GM19043 (cell line): ENCODE measurements at regions not wholly inside any gene's neighbourhood (a gene's known extent, or its start where the extent isn't known, plus 50 kb on each side); places are given as distances from the start of the nearest gene placed in this dataset.

ENCODE experiments used
- ATAC-seq: cut with Tn5 transposase; IDR thresholded peaks from one replicate; pipeline ENCODE4 v1.9.1; 2021; ENCODE audit warnings: low read depth; ENCODE audit not compliant: unreplicated experiment

DNA sequence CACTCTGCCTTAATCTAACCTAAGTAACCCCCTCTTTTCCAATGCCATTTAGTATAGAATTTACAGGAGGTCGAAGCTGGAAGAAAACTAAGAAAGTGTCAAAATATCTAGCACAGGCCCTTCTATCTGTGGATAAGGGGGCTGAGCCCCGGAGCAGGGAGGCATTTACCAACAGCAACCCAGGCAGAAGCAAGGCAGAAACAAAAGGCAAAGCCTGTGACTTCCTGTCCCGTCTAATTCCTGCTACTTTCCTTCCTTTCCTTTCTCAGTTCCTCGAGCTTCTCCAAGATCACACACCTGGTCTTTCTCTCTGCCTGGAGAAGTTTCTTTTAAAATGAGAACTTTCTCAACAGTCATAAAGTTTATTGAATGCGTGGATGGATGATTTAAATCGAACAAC, 146.0 kb downstream of the FOXA2 start:
- no peak for ATAC-seq

DNA sequence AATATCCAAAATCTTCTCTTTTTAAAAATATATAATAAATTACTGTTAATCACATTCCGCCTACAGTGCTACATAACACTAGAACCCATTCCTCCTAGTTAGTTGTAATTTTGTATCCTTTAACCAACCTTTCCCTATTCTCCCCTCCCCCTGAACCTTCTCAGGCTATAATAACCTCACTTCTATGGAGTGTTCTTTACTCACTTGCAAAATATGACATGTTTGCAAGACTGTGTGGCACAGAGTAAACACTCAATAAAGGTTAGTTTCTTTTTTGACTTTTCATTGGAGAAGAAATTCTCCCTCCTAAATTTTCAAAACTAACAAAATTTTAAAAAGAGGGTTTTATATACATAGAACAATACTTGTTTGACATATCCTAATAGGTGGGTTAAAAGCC, 147.0 kb downstream of the FOXA2 start:
- no peak for ATAC-seq

DNA sequence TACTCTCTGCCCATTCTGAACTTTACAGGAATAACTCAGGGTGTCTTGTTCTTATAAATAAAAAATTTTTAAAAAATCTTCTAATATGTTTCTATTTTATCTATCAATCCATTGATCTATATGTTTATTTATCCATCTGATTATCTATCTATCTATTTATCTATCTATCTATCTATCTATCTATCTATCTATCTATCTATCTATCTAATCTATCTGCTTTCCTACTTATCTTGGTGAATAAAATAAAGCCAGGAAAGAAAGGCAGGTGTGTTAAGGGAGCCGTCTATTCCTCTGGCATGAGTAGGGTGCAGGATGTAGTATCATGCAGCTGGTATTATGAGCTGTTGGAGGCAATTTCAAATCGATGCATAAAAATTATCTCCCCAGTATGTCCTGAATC, 153.0 kb downstream of the FOXA2 start:
- no peak for ATAC-seq

DNA sequence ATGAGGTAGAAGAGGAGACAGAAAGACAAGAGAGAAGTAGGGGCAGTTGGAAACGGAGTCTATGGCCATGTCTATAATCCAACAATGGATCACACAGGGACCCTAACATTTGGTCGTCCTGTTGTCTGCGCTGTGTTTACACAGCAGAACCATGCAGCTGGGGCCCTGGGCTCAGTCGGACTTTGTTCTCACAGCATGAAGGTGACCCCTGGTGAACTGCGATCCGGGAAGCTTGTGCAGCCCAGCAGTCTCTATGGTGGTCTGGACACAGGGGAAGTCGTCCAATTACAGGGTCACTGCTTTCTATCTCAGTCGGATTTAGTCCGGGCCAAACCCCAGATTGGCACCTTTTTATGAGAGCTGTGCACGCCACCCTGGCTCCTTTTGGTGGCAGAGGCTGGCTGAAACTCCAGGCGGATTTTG, 153.6 kb downstream of the FOXA2 start:
- ATAC-seq: no peak

DNA sequence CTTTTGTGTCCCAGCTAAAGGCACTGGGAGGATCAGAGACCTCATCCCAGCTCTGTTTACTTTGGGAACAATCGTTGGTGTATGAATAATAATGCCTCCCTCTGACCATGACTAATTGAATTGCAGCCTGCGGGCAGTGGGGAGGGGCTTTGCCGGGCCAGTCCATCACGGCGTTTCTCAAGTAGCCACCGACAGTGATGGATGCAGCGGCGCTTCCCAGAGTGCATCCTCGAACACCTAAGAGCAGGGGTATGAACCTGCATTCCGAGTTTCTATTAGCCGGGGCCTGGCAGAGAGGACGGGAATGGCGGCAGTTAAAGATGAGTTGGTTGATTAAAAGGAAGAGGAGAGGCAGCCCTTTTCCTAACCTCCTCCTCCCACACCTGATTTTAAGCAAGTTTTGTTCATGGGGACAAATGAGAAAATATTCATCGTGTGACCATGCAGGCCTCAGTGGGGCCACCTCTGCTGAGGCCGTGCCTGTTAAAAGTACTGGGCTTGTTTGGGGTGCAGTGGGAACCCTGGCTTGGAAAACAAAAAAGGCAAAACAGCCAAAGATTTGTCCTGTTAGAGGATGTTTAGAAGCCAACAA, 154.1 kb downstream of the FOXA2 start:
- ATAC-seq: no peak

DNA sequence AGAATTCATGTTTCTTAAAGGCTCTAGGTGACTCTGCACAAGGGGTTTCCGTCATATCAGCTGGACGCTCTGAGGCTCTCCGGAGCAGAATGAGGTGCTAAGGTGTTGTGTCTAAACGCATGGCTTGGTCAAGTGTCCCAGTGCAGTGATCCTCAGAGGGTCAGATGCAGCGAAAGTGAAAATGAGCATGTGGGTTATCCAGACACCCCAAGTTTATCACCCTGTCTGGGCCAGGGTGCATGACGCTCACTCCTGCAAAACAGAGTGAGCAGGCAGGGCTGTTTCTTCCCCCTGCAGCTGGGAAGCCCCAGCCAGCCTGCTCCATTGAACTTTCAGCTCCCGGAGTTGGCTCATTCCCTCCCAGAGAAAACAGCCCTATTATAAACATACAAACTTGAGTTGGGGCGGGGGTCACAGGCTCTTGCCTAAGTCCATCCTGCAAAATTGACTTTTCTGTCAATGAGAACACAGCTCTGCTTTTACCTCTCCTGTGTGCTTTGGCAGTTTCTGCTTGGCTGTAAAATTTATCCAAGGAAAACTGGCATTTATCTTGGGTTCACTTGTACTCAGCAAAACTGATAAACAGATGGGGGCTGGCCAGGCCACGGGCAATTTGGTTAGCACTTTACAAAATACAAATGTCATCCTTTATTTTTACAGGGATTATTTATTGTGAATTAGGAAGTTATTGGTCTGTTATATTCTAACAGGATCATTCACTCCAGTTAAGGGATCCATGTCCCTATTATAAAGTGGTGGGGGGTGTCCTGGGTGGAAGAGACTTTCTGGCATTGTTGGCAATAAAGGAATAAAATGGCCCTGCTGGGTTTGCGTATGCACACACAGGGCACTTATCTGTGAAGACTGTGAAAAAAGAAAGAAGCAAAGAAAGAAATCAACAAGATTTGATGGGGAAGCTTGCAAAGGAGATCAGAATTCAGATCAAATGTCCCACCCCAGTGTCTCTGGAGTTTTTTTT, 154.9 kb downstream of the FOXA2 start:
- ATAC-seq: no peak

DNA sequence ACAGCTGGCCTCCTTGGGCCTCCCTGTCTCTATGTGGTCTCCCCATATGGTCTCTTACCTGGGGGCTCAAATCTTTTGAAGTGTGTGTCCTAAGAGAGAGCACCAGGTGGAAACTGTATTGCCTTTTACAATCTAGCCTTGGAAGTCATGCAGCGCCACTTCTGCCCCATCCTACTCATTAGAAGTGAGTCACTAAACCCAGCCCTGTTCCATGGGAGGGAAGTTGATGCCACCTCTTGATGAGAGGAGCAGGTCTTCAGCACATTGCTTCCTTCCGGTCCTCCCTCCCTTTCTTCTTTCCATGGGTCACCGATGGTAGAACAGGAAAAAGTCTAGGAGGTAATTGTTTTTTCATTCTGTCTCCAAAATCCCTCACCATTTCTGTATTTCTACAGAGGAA, 156.3 kb downstream of the FOXA2 start:
- ATAC-seq: no peak

DNA sequence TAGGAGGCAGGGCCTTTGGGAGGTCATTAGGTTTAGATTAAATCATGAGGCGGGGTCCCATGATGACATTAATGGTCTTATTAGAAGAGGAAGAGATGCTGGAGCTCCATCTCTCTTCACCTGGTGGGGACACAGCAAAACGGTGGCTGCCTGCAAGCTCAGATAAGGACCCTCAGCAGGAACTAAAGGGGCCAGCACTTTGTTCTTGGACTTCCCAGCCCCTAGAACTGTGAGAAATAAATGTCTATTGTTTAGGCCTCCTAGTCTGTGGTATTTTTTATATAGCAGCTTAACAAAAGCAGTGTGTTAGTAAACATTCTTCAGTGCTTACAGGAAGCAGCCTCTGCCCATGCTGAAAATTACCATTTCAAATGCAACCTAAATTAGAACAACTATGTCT, 157.6 kb downstream of the FOXA2 start:
- no peak for ATAC-seq

DNA sequence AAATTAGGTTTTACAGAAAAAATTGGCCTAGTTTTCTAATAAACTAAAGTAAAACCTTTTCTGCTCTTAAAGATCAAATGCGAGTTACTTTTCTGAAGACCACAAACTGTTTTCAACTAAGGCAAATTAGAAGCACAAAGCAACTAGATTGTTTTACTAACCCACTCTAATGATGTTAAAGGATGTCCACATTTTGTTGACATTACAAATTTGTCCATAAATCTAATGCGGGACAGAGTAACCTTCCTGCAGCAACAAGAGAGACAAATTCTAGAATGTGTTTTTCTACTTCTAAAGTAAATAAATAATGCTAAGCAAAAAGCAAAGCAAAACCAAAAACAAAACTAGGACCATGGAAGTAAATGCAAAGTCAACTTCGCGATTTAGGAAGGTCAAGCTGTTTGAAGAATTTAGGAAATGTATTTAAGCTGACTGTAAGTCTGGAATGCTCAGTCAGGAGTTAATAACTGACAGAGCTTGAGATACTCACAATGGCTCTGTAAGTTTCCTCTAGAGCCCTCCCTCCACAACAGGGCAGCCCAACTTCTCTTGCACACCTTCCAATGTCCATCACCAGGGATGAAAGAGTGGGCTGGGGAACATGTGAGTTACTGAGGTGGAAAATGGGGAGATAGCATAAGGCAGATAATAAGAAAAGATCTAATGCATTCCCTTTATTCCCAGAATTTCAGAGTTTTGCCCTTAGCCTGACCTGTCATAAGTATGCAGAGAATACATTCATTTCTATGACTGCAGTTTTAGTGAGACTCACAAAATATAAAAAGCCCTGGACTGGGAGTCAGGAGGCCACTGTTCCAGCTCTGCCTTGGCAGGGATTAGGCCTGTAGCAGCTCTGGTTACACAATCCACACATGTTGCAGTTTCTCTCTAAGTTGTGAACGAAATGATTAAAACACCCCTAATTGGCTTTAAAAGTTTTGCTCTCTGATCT, 158.8 kb downstream of the FOXA2 start:
- ATAC-seq: no peak

DNA sequence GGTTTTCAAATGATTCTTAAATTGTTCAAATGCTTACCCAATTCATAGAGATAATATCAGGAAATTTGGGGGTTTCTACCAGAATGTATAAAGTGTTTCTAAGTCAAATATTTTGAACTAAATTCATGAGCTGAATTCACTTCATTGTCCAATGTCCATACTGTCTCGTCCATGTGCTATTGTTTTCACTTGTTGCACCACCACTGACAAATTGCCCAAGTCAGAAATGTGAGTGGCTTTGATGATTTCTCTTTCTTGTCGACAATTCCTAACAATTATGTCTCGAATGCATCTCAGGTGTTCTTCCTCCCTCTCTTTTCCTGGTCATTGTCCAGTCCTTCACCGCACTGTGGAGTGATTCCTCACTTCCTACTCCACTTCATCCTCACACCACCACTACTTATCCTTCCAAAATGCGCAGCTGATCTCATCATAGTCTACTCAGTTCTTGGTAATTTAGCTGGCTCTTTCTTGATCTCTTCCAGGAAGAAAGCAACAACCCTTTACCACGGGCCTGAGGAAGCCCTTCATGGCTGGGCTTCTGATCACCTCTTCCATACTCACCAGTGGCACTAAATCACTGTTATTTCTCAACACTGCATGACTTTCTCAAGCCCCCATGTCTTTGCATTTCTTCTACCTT, 161.1 kb downstream of the FOXA2 start:
- no peak for ATAC-seq

DNA sequence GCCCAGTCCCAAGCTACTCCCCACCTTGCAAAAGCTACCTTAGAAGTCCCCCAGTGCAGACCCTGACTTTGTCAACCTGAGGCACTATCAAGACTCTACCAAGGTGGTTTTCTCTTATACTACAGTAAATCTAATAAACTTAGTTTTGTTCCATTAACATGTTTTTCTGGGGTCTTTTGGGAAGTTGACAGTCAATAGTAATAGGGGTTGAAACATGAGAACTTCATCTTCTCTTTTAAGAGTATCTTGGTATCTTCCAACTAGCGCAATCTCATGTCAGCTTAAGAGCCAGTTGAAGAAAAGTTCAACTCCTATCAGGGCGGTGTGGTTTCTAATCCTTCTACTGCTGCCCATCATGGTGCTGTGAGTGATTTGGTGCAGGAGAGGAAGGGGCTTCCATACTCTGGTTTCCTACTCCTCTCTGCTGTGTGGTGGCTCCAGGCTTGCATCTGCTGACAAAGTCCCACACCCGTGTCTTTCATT, 164.2 kb downstream of the FOXA2 start:
- ATAC-seq: no peak

DNA sequence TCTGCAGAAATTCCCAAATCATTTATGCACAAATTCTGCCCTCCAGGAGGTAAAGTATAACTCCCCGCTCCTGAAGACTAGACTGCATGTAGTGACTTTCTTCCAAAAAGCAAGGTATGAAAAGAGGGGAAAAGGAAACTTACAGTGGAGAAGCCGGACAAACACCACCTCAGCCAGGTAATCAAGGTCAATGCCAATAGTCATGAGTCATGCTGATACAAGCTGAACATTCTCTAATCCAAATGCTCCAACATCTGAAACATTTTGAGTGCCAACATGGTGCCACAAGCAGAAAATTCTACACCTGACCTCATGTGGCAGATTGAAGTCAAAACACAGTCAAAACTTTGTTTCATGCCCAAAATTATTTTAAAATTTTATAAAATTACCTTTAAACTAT, 165.6 kb downstream of the FOXA2 start:
- ATAC-seq: no peak

DNA sequence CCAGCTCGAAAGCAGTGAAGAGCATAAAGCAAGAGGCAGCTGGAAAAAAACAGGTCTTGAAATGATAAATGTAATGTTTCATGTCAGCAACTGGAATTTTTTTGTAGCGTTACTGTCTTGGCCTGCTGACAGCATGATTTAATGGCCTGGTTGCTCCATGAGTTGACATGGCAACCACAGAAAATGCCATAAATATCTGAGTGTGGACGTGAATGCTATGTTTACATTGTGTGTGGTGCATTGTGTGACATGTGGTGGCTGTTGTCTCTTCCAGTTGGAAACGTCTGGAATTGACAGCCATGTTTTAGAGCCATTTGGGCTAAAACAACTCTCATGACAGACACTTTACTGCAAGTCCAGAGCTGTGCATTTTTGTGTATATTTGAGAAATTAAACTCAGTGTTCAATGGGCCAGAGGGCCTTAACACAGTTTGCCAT, 170.0 kb downstream of the FOXA2 start:
- ATAC-seq: no peak

DNA sequence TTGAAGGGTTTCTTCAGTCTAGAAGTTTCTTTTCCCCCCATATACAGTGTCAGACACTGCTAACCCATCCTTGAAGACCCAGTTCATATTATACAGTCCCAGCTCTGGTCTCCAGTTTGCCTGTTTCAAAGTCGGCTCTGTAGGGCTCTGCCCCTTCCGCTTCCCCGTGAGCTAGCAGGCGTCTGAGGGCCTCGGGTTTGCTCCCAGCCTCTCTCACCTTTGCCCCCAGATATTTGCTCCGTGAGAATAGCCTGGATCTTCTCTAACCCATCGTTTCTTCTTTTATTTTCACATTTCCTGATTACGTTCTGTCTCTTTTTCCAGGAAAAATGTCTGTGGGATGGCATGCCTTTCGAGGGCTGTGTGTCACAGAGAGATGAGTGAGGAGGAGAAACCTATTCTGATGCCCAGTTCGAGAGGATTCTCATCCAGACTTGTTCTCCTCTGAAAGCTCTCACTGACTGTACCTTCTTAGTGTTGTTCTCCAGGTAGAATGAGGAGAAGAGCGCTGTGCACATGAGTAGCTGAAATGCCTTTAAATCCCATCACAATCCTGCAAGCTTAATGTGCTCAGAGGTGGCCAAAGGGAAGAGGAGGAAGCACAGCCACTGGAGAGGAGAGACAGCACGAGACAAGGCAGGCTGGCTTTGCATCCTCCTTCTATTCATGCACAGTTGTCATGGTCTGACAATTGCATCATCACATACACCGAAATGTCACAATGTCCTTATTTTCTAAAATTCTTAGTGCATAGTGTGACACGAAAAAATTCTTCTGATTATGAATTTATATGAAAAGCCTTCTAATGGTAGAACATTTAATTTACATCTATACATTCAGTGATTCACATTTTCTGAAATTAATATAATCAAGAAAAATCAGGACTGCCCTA, 171.1 kb downstream of the FOXA2 start:
- no peak for ATAC-seq

DNA sequence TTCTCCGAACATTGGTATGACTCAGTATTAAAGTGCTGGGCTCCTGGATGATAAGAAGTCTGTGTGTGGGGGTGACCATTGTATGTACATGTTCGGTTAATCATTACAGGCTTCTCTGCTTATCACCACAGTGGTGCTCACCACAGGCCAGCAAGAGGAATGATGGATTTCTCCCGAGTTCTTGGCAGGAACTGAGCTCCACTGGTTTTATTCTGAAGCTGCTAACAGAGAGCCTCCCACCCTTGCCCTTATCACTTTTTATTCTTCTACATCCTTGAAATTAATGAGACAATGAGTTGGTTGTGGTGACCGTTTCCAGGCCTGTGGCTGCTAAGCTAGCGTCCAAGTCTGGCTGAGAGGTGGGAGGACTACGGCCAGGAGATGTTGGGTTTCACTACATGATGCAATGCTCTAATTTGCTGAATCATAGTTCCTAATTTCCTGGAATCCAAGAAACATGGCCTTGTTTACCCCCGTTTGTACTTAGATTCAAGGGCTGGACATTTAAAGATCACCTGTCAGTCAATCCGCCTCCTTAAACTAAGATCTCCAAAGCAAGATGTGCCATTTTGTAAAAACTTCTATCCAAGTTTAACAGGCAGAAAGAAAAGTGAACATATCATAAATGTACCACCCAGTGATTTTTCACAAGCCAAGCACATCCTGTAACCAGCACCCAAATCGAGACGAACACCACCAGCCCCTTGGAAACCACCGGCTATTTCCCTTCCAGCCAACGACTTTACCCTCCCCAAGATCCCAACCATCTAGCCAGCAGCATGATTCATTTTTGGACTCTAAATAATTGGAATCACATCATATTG, 172.5 kb downstream of the FOXA2 start:
- ATAC-seq: no peak

DNA sequence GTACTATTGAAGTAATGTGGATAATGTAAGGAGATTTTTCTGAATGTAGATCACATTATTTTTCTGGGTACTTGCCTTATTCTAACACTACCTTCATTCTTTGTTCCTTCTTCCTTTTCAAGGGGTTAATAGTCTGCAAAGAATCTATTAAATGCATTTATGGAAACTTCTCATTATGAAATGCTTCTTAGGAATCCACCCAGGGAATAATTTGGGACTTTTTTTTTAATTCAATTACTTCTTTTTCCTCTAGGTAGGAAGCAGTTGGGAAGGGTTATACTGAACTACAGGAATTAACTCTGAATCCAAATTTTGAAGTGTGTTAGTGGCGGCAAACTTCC, 173.1 kb downstream of the FOXA2 start:
- ATAC-seq: no peak

DNA sequence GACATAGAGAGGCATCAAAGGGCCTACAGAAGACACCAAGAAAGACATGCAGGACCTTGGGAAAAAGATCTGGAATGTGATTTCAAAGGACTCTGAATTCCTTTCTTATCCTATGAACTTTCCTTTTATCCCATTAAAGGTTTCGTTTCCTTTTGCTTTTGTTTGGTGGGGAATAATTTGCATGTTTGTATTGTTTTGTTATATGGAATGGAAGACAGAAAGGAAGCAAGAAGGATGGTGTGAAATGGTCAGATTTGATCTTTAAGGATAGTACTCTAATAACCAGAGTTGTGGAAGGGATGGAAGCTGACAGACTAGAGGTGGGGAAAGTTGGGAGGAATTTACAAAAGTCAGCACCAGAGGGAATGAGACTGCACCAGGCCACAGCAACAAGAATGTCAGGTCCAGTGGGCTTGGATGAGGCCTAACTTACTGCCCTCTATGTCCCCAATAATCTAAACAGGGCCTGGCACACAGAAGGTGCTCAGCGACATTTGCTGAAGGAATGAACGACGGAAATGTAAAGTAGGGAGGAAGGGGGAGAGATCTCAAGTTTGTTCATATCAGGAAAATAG, 173.7 kb downstream of the FOXA2 start:
- ATAC-seq: no peak
